ENCODE measurements at regions not wholly inside any gene's neighbourhood (a gene's known extent, or its start where the extent isn't known, plus 50 kb on each side); places are given as distances from the start of the nearest gene placed in this dataset.
"Not testable (repeated sequence)": the region's sequence is repeated elsewhere in the genome, so short reads cannot be mapped to it uniquely, and the experiment has no call there.

- DNase-seq = no peak
- no peaks in the 10 kb centered on the region for H3K36me3 Mint-ChIP-seq
- H3K9me3 Mint-ChIP-seq = peaks cover 0 to 14% (median 4%) of the 10 kb centered on the region in 7 donors
- H3K4me3 Mint-ChIP-seq = no peak overlapping the region
- no peaks in the 10 kb centered on the region for H3K4me1 Mint-ChIP-seq
- ATAC-seq (ENCODE audit: low read depth in 2 of 2) = no peak
- no peak overlapping the region for H3K27ac Mint-ChIP-seq
- no peaks in the 10 kb centered on the region for H3K27me3 Mint-ChIP-seq
Observed at GRCh38 chr7:17421941-17422340, 123.5 kb downstream of the AHR start.

DNA sequence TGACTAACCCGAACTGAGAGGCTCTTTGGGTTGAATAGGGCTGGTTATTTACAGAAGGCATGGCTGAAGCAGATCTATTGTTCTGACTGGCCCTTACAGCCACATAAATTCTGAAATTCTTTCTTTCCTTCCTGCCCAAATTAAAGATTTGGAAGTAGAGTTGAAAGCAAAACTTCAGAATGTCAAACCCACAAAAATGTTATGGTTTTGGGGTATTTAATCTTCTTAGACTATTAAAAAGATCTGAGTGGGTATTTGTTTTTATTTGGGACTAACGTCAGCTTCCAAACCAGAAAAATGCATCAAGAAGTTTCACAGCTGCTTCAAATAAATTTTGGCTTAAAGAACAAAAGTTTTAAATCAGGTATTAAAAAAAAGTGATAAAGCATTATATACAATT is 124.5 kb downstream of the AHR start:
- H3K4me1 Mint-ChIP-seq = no peaks in the 10 kb centered on the region
- no peak overlapping the region for H3K27ac Mint-ChIP-seq
- peaks cover 0 to 3% of the 10 kb centered on the region in 2 donors for H3K36me3 Mint-ChIP-seq
- peaks cover under 1 to 22% (median 9%) of the 10 kb centered on the region in 7 donors for H3K9me3 Mint-ChIP-seq
- no peaks in the 10 kb centered on the region for H3K27me3 Mint-ChIP-seq
- no peak overlapping the region for H3K4me3 Mint-ChIP-seq
- DNase-seq (no peak), ATAC-seq (ENCODE audit: low read depth in 2 of 2) (no peak)

- H3K27ac Mint-ChIP-seq = no peak overlapping the region
- no peaks in the 10 kb centered on the region for H3K27me3 Mint-ChIP-seq
Observed at GRCh38 chr7:17427924-17428323, 129.5 kb downstream of the AHR start.

DNA sequence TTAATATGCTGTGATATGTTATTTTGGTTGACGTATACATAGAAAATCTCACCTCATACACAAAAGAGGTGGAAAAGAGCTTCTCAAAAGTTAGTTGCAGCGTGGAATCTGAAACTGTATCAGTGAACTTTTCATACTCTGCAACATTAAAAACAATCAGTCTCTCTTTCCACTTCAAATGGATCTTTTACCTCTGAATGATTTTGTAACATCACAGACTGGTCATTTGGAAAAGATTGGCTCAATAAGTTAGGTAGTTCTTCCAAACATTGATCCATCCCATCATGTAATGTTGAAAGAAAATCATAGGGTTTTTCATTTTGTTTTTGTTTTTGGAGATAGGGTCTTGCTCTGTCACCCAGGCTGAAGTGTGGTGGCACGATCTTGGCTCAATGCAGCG is 131.1 kb downstream of the AHR start:
- H3K4me3 Mint-ChIP-seq = no peak overlapping the region
- H3K4me1 Mint-ChIP-seq = no peaks in the 10 kb centered on the region
- ATAC-seq (ENCODE audit: low read depth in 2 of 2) (no peak), DNase-seq (no peak)
- H3K27me3 Mint-ChIP-seq = no peaks in the 10 kb centered on the region
- H3K27ac Mint-ChIP-seq = no peak overlapping the region
- peaks cover 0 to 7% of the 10 kb centered on the region in 2 donors for H3K36me3 Mint-ChIP-seq
- H3K9me3 Mint-ChIP-seq = peaks cover 4 to 40% (median 12%) of the 10 kb centered on the region in 7 donors

More at GRCh38 chr7:17427924-17428323, 129.5 kb downstream of the AHR start:
- Mint-ChIP-seq H3K4me1 (no peaks in the 10 kb centered on the region), H3K36me3 (peaks cover 0 to 7% of the 10 kb centered on the region in 2 donors), H3K9me3 (peaks cover 4 to 40% (median 12%) of the 10 kb centered on the region in 7 donors), H3K4me3 (no peak overlapping the region)
- DNase-seq (no peak), ATAC-seq (ENCODE audit: low read depth in 2 of 2) (no peak)

- no peak overlapping the region for H3K27ac Mint-ChIP-seq
- H3K4me1 Mint-ChIP-seq = no peaks in the 10 kb centered on the region
- no peak overlapping the region for H3K4me3 Mint-ChIP-seq
- no peaks in the 10 kb centered on the region for H3K27me3 Mint-ChIP-seq
- DNase-seq (no peak), ATAC-seq (ENCODE audit: low read depth in 2 of 2) (no peak)
- peaks cover 0 to 20% (median 10%) of the 10 kb centered on the region in 7 donors for H3K9me3 Mint-ChIP-seq
- peaks cover 0 to 6% of the 10 kb centered on the region in 2 donors for H3K36me3 Mint-ChIP-seq
Observed at GRCh38 chr7:17432793-17433192, 134.3 kb downstream of the AHR start.

- Mint-ChIP-seq H3K36me3 (no peaks in the 10 kb centered on the region), H3K27me3 (no peaks in the 10 kb centered on the region), H3K4me3 (no peak overlapping the region), H3K27ac (no peak overlapping the region), H3K9me3 (peaks cover 0 to 6% (median under 1%) of the 10 kb centered on the region in 7 donors), H3K4me1 (no peaks in the 10 kb centered on the region)
- DNase-seq (no peak), ATAC-seq (ENCODE audit: low read depth in 2 of 2) (no peak)
Observed at GRCh38 chr7:17434191-17434590, 135.7 kb downstream of the AHR start.

DNA sequence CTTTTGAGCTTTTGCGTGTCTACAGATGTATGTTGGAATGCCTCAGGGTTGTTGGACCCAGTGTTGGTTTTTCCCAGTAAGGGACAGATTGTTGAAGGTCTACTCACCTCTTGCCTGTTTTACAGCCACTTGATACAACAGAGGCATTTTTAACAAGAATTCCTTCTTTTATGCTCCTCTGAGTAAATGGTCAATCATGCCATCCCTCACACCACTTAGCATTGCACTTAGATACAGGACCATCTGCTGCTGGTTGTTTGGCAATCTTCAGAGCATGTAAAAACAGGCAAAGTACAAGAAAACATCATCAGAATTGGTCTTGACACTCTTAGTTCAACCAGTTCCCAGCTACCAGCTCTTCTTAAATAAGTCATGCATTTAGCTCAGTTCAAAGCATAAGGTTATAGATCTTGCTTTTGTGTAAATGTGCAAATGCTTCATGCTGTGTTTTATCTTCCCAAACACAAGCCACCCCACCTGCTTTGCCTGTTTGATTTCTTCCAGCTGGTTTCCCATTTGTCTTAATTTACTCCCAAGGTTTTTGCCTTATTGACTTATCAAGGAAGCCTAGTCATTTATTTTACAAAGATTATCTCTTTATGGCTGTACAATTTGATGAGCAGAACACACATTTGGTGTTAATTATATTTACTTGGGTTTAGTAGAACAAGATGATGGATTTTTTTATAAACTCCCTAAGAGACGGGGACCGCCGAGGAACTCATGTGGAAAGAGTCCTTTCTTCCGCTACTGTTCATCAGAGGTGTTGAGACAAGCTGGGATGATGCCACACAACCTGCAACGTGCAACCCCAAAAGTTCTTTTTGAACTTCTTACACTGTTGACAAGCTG is 136.6 kb downstream of the AHR start:
- no peak overlapping the region for H3K27ac Mint-ChIP-seq
- no peak for DNase-seq
- no peaks in the 10 kb centered on the region for H3K4me1 Mint-ChIP-seq
- H3K4me3 Mint-ChIP-seq = no peak overlapping the region
- no peak for ATAC-seq (ENCODE audit: low read depth in 2 of 2)
- H3K9me3 Mint-ChIP-seq = peaks cover 0 to 1% (median 0%) of the 10 kb centered on the region in 7 donors
- H3K36me3 Mint-ChIP-seq = no peaks in the 10 kb centered on the region
- H3K27me3 Mint-ChIP-seq = no peaks in the 10 kb centered on the region

- Mint-ChIP-seq H3K27ac (no peak overlapping the region), H3K27me3 (no peaks in the 10 kb centered on the region), H3K9me3 (peaks cover 0 to 6% (median 5%) of the 10 kb centered on the region in 7 donors), H3K4me1 (no peaks in the 10 kb centered on the region), H3K4me3 (no peak overlapping the region), H3K36me3 (peaks cover 0 to 9% of the 10 kb centered on the region in 2 donors)
- no peak for ATAC-seq (ENCODE audit: low read depth in 2 of 2)
- no peak for DNase-seq
Observed at GRCh38 chr7:17436126-17436525, 137.7 kb downstream of the AHR start.

- Mint-ChIP-seq H3K9me3 (peaks cover 0 to 9% (median 5%) of the 10 kb centered on the region in 7 donors), H3K27me3 (no peaks in the 10 kb centered on the region), H3K4me1 (no peaks in the 10 kb centered on the region), H3K27ac (no peak overlapping the region), H3K36me3 (peaks cover 0 to 9% of the 10 kb centered on the region in 2 donors), H3K4me3 (no peak overlapping the region)
- DNase-seq = no peak
- ATAC-seq (ENCODE audit: low read depth in 2 of 2) = no peak
Observed at GRCh38 chr7:17437586-17437985, 139.1 kb downstream of the AHR start.

- DNase-seq; ATAC-seq (ENCODE audit: low read depth in 2 of 2); H3K4me3 Mint-ChIP-seq; H3K27me3 Mint-ChIP-seq; H3K36me3 Mint-ChIP-seq; H3K9me3 Mint-ChIP-seq; H3K4me1 Mint-ChIP-seq; H3K27ac Mint-ChIP-seq: not testable (repeated sequence)
Observed at GRCh38 chr7:17440025-17440784, 141.8 kb downstream of the AHR start.

DNA sequence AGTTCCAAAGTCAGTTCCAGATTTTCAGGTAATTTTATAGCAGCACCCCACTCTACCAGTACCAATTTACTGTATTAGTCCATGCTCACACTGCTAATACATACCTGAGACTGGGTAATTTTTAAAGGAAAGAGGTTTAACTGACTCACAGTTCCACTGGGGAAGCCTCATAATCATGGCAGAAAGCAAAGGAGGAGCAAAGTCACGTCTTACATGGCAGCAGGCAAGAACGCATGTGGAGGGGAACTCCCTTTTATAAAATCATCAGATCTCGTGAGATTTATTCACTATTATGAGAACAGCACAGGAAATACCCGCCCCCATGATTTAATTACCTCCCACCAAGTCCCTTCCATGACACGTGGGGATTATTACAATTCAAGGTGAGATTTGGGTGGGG is 142.4 kb downstream of the AHR start:
- H3K27ac Mint-ChIP-seq = no peak overlapping the region
- no peak overlapping the region for H3K4me3 Mint-ChIP-seq
- no peaks in the 10 kb centered on the region for H3K4me1 Mint-ChIP-seq
- H3K9me3 Mint-ChIP-seq = peaks cover 0 to 14% (median 5%) of the 10 kb centered on the region in 7 donors
- no peak for ATAC-seq (ENCODE audit: low read depth in 2 of 2)
- no peak for DNase-seq
- H3K36me3 Mint-ChIP-seq = peaks cover 0 to 9% of the 10 kb centered on the region in 2 donors
- H3K27me3 Mint-ChIP-seq = no peaks in the 10 kb centered on the region

- no peaks in the 10 kb centered on the region for H3K4me1 Mint-ChIP-seq
- ATAC-seq (ENCODE audit: low read depth in 2 of 2) (no peak), DNase-seq (no peak)
- H3K36me3 Mint-ChIP-seq = peaks cover 0 to 9% of the 10 kb centered on the region in 2 donors
- no peaks in the 10 kb centered on the region for H3K27me3 Mint-ChIP-seq
- no peak overlapping the region for H3K27ac Mint-ChIP-seq
- H3K4me3 Mint-ChIP-seq = no peak overlapping the region
- peaks cover 0 to 19% (median 5%) of the 10 kb centered on the region in 7 donors for H3K9me3 Mint-ChIP-seq
Observed at GRCh38 chr7:17441557-17441956, 143.1 kb downstream of the AHR start.

- no peaks in the 10 kb centered on the region for H3K27me3 Mint-ChIP-seq
- no peak for ATAC-seq (ENCODE audit: low read depth in 2 of 2)
- no peak overlapping the region for H3K4me3 Mint-ChIP-seq
Observed at GRCh38 chr7:17444151-17444550, 145.7 kb downstream of the AHR start.

GRCh38 chr7:17444673-17445072 is 146.2 kb downstream of the AHR start:
- ATAC-seq (ENCODE audit: low read depth in 2 of 2) (no peak), DNase-seq (no peak)
- Mint-ChIP-seq H3K4me3 (no peak overlapping the region), H3K27ac (no peak overlapping the region), H3K9me3 (peaks cover 11 to 43% (median 20%) of the 10 kb centered on the region in 7 donors), H3K27me3 (no peaks in the 10 kb centered on the region), H3K36me3 (peaks cover 4 to 9% of the 10 kb centered on the region in 2 donors), H3K4me1 (no peaks in the 10 kb centered on the region)

More at GRCh38 chr7:17444151-17444550, 145.7 kb downstream of the AHR start:
- H3K9me3 Mint-ChIP-seq = peaks cover 13 to 43% (median 20%) of the 10 kb centered on the region in 7 donors
- no peak for DNase-seq
- H3K27ac Mint-ChIP-seq = peak overlapping the region in 1 of 6 donors; percentile 5
- H3K36me3 Mint-ChIP-seq = peaks cover 4 to 9% of the 10 kb centered on the region in 2 donors
- no peaks in the 10 kb centered on the region for H3K4me1 Mint-ChIP-seq

All from naive B cell (primary cell).